Kidney glomerular epithelial cell (primary cell): ENCODE measurements at regions not wholly inside any gene's neighbourhood (a gene's known extent, or its start where the extent isn't known, plus 50 kb on each side); places are given as distances from the start of the nearest gene placed in this dataset.

Source experiments
- DNase-seq: peaks from one replicate; lab custom pipeline; 2025; lab: John Stamatoyannopoulos, UW

- DNase-seq = no peak
Observed at GRCh38 chr19:33898062-33898677, 101.5 kb downstream of the KCTD15 start.

DNA sequence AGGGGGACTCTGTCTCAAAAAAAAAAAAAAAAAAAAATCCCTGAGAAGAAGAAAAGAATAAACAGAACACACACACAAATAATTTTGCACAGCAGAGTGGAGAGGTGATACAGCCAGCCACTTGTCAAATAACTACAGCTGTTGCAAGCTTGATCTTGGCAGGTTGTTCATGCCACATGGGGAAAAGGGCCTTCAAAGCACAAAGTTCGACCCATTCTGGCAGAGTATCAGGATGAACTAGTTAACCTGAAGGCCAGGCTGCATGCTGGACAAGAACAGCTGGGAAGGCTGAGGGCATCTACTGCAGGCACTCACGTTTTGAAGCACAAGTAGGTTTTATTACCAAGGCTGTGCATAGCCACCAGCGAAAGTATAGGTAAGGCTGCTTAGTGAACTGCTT lies 104.1 kb downstream of the KCTD15 start:
- no peak for DNase-seq

GRCh38 chr19:33902395-33902794 lies 105.7 kb downstream of the KCTD15 start:
- DNase-seq = no peak

DNA sequence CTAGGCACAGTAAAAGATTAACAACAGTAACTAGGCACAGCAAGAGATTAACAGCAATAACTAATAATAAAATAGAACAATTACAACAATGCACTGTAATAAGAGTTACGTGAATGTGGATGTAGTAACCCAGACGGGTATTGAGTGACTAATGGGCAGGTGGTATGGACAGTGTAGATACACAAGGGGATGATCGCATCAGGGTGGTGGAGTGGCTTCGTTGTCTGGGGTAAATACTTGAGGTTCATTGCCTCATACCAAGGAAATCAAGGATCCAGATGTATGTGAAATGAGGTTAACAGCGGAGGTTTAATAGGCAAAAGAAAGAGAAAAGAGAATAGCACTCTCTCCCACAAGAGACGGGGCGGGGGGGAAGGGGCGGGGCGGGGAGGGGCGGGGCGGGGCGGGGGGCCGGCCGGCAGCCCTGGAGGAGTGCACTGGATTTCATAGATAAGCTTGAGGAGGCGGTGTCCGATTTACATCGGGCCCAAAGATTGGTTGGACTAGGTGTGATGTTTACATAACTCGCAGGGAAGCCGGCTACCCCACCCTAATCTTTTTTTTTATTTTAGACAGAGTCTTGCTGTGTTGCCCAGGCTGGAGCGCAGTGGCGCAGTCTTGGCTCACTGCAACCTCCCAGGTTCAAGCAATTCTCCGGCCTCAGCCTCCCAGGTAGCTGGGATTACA lies 106.3 kb downstream of the KCTD15 start:
- DNase-seq = no peak

- no peak for DNase-seq
Observed at GRCh38 chr19:33903489-33903850, 106.8 kb downstream of the KCTD15 start.

DNA sequence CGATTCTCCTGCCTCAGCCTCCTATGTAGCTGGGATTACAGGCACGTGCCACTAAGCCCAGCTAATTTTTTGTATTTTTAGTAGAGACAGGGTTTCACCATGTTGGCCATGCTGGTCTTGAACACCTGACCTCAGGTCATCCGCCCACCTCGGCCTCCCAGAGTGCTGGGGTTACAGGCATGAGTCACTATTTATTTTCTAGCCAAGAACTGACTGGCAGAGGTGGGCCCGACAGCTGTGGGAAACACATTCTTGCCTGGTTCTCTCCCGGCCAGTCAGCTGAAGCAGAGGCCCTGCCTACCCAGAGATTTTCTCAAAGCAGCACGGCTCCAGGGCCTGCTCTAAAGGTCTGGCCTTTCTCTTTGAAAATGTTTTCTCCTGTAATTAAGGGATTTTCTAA lies 108.0 kb downstream of the KCTD15 start:
- DNase-seq = peak; percentile 57

DNA sequence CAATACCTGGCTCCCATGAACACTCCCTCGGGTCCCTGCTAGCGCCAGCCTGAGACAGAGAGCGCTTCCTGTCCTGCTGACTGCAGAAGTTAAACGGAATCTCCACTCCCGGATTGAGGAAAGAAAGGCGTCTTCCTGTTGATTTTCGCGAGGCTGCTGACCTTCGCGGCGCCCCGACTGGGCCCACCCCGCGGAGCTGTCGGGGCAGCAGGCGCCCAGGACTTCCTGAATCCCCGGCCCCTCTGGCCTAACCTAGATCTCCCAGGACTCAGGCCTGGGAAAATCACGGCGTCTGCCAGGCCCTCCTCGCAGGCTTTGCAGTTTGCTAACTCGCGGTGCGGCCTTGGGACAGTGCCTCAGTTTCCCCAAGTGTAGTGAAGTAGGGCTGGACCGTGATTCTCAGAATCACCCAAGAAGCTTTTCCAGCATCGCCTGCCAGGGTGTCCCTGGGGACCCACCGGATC lies 108.8 kb downstream of the KCTD15 start:
- peak; percentile 7 for DNase-seq

- DNase-seq = no peak
Observed at GRCh38 chr19:33905937-33906577, 109.4 kb downstream of the KCTD15 start.

- DNase-seq = no peak
Observed at GRCh38 chr19:33906578-33907335, 110.1 kb downstream of the KCTD15 start.

- DNase-seq = no peak
Observed at GRCh38 chr19:33910922-33911321, 114.3 kb downstream of the KCTD15 start.

DNA sequence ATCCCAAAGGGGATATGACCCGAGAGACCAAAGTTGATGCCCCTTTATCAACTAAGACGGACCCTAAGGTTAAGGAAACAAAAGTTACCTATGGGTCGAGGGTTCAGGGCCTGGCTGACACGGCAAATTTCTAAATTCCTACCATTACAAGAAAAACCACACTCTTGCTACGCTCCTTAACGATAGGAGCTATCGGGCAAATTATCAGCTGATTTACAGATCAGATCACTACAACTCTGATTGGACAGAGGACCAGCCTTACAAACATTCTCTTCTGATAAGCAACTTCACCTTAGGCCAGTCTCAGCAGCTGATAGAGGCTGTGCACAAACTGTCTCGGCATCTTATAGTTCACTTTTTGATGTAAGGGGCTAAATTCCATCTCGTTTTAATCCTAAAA lies 117.9 kb downstream of the KCTD15 start:
- DNase-seq = no peak

DNA sequence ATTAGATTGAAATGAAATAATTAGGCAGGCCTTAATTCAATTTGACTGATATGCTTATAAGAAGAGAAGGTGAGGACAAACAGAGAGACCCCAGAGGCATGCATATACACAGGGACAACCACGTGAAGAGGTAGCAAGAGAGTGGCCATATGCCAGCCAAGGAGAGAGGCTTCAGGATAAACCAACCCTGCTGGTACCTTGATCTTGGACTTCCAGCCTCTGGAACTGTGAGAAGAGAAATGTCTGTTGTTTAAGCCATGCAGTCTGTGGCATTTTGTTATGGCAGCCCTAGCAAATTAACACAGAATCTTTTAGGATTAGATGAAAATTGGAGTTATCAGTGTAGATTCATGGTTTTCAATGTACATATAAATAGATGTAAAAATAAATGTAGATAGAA lies 120.1 kb downstream of the KCTD15 start:
- no peak for DNase-seq

GRCh38 chr19:33919291-33919690 lies 122.6 kb downstream of the KCTD15 start:
- no peak for DNase-seq

DNA sequence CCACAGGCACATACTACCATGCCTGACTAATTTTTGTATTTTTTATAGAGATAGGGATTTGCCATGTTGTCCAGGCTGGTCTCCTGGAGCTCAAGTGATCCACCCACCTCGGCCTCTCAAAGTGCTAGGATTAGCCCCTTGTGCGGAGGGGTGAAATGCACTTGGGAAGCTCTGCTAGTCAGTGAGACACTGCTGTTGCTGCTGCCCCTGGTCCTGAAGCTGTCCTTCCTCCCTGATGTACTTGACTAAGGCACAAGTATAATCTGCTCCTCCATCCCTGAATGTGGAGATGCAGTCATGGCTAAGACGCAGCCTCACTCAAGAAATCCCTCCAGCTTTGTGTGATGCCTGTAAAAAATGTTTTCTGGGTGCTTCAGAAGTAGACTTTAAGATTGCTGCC lies 124.5 kb downstream of the KCTD15 start:
- no peak for DNase-seq

DNA sequence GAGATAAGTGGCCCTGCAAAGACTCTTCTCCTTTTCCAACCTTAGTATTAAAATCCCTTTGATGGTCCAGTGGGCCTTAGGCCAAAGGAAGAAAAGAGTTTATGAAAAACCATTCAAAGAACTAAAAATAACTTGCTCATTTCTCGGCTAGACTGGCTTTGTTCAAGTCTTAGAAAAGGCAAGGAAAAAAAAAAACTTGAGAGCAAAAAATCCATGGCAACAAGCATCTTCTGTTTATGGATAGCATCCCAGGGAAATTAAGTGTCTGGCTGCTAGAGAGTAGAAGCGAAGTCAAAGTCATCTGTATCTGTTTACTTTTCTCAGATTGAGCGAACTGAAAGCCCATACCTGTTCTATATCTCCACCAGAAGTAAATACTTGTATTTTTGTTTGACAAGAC lies 129.6 kb downstream of the KCTD15 start:
- no peak for DNase-seq

- DNase-seq = no peak
Observed at GRCh38 chr19:33927789-33928457, 131.3 kb downstream of the KCTD15 start.

DNA sequence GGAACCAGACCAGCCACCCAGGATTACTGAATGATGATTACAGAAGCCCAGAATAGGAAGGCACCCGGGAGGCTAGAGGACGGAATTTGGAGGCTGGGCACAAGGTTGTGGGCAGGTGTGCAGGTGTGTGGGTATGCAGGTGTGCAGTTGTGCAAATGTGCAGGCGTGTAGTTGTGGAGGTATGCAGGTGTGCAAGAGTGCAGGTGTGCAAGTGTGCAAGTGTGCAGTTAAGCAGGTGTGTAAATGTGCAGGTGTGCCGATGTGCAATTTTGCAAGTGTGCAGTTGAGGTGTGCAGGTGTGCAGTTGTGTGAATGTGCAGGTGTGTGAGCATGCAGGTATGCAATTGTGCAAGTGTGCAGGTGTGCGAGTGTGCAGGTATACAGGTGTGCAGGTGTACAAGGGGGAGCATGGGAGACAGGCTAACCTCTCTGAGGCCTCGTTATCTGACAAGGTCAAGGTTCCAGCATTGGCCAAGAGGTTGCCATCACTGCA lies 131.8 kb downstream of the KCTD15 start:
- DNase-seq = no peak

- DNase-seq = no peak
Observed at GRCh38 chr19:33933931-33934330, 137.3 kb downstream of the KCTD15 start.

GRCh38 chr19:33938821-33939220 lies 142.2 kb downstream of the KCTD15 start:
- no peak for DNase-seq

- no peak for DNase-seq
Observed at GRCh38 chr19:33941133-33941532, 144.5 kb downstream of the KCTD15 start.

GRCh38 chr19:33946535-33947264 lies 150.0 kb downstream of the KCTD15 start:
- DNase-seq = no peak
